GM23248 (cell line): ENCODE measurements at regions not wholly inside any gene's neighbourhood (a gene's known extent, or its start where the extent isn't known, plus 50 kb on each side); places are given as distances from the start of the nearest gene placed in this dataset.

Source experiments
- DNase-seq: peaks from one replicate; pipeline ENCODE4 v3.0.0-alpha.2; 2015
- H2AFZ ChIP-seq: fragments of 200-600 bp; sonication (generic); 2 replicates; pipeline ENCODE4 v1.6.1; 2016; ENCODE audit warnings: antibody characterized with exemption
- H3F3A ChIP-seq: fragments of 200-600 bp; sonication (generic); 2 replicates; pipeline ENCODE4 v1.6.1; 2016; ENCODE audit warnings: mild to moderate bottlenecking, antibody characterized with exemption, mixed run types; ENCODE audit not compliant: insufficient read depth
- H3K27ac ChIP-seq: fragments of 200-600 bp; sonication (generic); 2 replicates; pipeline ENCODE4 v1.5.1; 2016; ENCODE audit warnings: mild to moderate bottlenecking
- H3K27me3 ChIP-seq: fragments of 200-600 bp; sonication (generic); replicated peaks from 2 replicates; pipeline ENCODE4 v1.6.1; 2016; ENCODE audit warnings: mild to moderate bottlenecking; ENCODE audit not compliant: insufficient read depth
- H3K36me3 ChIP-seq: fragments of 200-600 bp; sonication (generic); 2 replicates; pipeline ENCODE4 v1.6.1; 2016; ENCODE audit warnings: low read depth, mild to moderate bottlenecking
- H3K4me1 ChIP-seq: fragments of 200-600 bp; sonication (generic); 2 replicates; pipeline ENCODE4 v1.6.1; 2016; ENCODE audit warnings: mild to moderate bottlenecking; ENCODE audit not compliant: insufficient read depth
- H3K4me2 ChIP-seq: fragments of 200-600 bp; sonication (generic); one replicate; pipeline ENCODE4 v1.6.1; 2016; ENCODE audit warnings: mild to moderate bottlenecking; ENCODE audit not compliant: unreplicated experiment
- H3K4me3 ChIP-seq: fragments of 200-600 bp; sonication (generic); 2 replicates; pipeline ENCODE4 v1.5.1; 2016; ENCODE audit warnings: mild to moderate bottlenecking
- H3K79me2 ChIP-seq: fragments of 200-600 bp; sonication (generic); 2 replicates; pipeline ENCODE4 v1.6.1; 2016; ENCODE audit warnings: mild to moderate bottlenecking; ENCODE audit not compliant: insufficient read depth
- H3K9ac ChIP-seq: fragments of 200-600 bp; sonication (generic); 2 replicates; pipeline ENCODE4 v1.6.1; 2016; ENCODE audit warnings: mild to moderate bottlenecking
- H3K9me2 ChIP-seq: fragments of 200-600 bp; sonication (generic); 2 replicates; pipeline ENCODE4 v1.6.1; 2016; ENCODE audit warnings: mixed run types, mild to moderate bottlenecking, moderate library complexity; ENCODE audit not compliant: insufficient read depth
- H3K9me3 ChIP-seq: fragments of 200-600 bp; sonication (generic); one replicate; pipeline ENCODE4 v1.6.1; 2017; ENCODE audit warnings: low read depth
- H4K20me1 ChIP-seq: fragments of 200-600 bp; sonication (generic); 2 replicates; pipeline ENCODE4 v1.6.0; 2016; ENCODE audit not compliant: insufficient read depth
- EZH2 ChIP-seq: fragments of 200-600 bp; sonication (generic); IDR thresholded peaks from 2 replicates; pipeline ENCODE4 v1.6.1; 2018; ENCODE audit warnings: antibody characterized with exemption, mild to moderate bottlenecking; ENCODE audit not compliant: insufficient read depth, poor library complexity, severe bottlenecking
- EZH2phosphoT487 ChIP-seq: fragments of 200-600 bp; sonication (generic); IDR thresholded peaks from 2 replicates; pipeline ENCODE4 v1.6.1; 2018; ENCODE audit warnings: antibody characterized with exemption, moderate library complexity, mild to moderate bottlenecking, low read depth; ENCODE audit not compliant: insufficient read depth
- WGBS, 2 experiments: methylation state at CpG; one replicate each; pipeline ENCODE4 v1.1.6; 2015 to 2017; ENCODE audit warnings: low lambda C conversion rate in 2 of 2, low coverage in 1 of 2; ENCODE audit errors: missing lambda C conversion rate in 2 of 2; 5-methylcytosine and 5-hydroxymethylcytosine counted together
- in situ Hi-C: fragments of 300-500 bp; cut with MboI; formaldehyde crosslinking; loops from 2 replicates; pipeline ENCODE4 v1.15.0; 2020

- Histone ChIP-seq H4K20me1 (no peaks in the 10 kb centered on the region), H3K4me2 (no peak overlapping the region), H3K27ac (no peak overlapping the region), H3K79me2 (no peaks in the 10 kb centered on the region), H3K9me3 (no peaks in the 10 kb centered on the region), H2AFZ (no peak overlapping the region), H3K9ac (no peak overlapping the region), H3K9me2 (no peaks in the 10 kb centered on the region), H3K27me3 (no peaks in the 10 kb centered on the region), H3K4me1 (no peaks in the 10 kb centered on the region), H3F3A (no peaks in the 10 kb centered on the region), H3K4me3 (no peak overlapping the region), H3K36me3 (no peaks in the 10 kb centered on the region)
- in situ Hi-C loops = no loop called here
- no peak for DNase-seq
- 19 to 20% methylated on average over 4 of the region's 4 CpGs for WGBS, 2 experiments
- TF ChIP-seq EZH2 (no peak), EZH2phosphoT487 (no peak)
These were observed 532.1 kb downstream of the GBA3 start for GRCh38 chr4:23224684-23225420.

GRCh38 chr4:23220911-23221310, 528.2 kb downstream of the GBA3 start:
- Histone ChIP-seq H3F3A (no peaks in the 10 kb centered on the region), H3K4me3 (no peak overlapping the region), H3K9me2 (no peaks in the 10 kb centered on the region), H3K27me3 (no peaks in the 10 kb centered on the region), H3K4me1 (no peaks in the 10 kb centered on the region), H3K27ac (no peak overlapping the region), H3K36me3 (no peaks in the 10 kb centered on the region), H3K9me3 (no peaks in the 10 kb centered on the region), H3K79me2 (no peaks in the 10 kb centered on the region), H3K9ac (no peak overlapping the region), H2AFZ (no peak overlapping the region), H4K20me1 (no peaks in the 10 kb centered on the region), H3K4me2 (no peak overlapping the region)
- no peak for TF ChIP-seq EZH2
- no peak for TF ChIP-seq EZH2phosphoT487
- in situ Hi-C loops = no loop called here
- no peak for DNase-seq
- WGBS, 2 experiments = 7 to 23% methylated on average over 2 of the region's 2 CpGs

GRCh38 chr4:23219779-23220408, 527.2 kb downstream of the GBA3 start:
- no peak overlapping the region for H3K27ac ChIP-seq
- no peak overlapping the region for H2AFZ ChIP-seq
- in situ Hi-C loops = no loop called here
- no peak overlapping the region for H3K4me2 ChIP-seq
- no peaks in the 10 kb centered on the region for H3K4me1 ChIP-seq
- no peaks in the 10 kb centered on the region for H3K9me2 ChIP-seq
- WGBS, 2 experiments = 23 to 29% methylated on average over 3 of the region's 3 CpGs
- H3F3A ChIP-seq = no peaks in the 10 kb centered on the region
- H3K79me2 ChIP-seq = no peaks in the 10 kb centered on the region
- no peaks in the 10 kb centered on the region for H3K27me3 ChIP-seq
- H4K20me1 ChIP-seq = no peaks in the 10 kb centered on the region
- no peak for DNase-seq
- TF ChIP-seq EZH2 = no peak
- no peak for TF ChIP-seq EZH2phosphoT487
- no peaks in the 10 kb centered on the region for H3K9me3 ChIP-seq
- H3K9ac ChIP-seq = no peak overlapping the region
- no peak overlapping the region for H3K4me3 ChIP-seq
- no peaks in the 10 kb centered on the region for H3K36me3 ChIP-seq

GRCh38 chr4:23213198-23213597, 520.5 kb downstream of the GBA3 start:
- no peaks in the 10 kb centered on the region for H3K36me3 ChIP-seq
- 10 to 15% methylated on average over 2 of the region's 2 CpGs for WGBS, 2 experiments
- H3K9me2 ChIP-seq = no peaks in the 10 kb centered on the region
- no peak for DNase-seq
- no peak overlapping the region for H2AFZ ChIP-seq
- H3K4me1 ChIP-seq = no peaks in the 10 kb centered on the region
- H3K9ac ChIP-seq = no peak overlapping the region
- no peak overlapping the region for H3K27ac ChIP-seq
- no peaks in the 10 kb centered on the region for H3K79me2 ChIP-seq
- H3F3A ChIP-seq = no peaks in the 10 kb centered on the region
- TF ChIP-seq EZH2 (no peak), EZH2phosphoT487 (no peak)
- H3K4me3 ChIP-seq = no peak overlapping the region
- in situ Hi-C loops = no loop called here
- no peaks in the 10 kb centered on the region for H4K20me1 ChIP-seq
- H3K27me3 ChIP-seq = no peaks in the 10 kb centered on the region
- H3K4me2 ChIP-seq = no peak overlapping the region
- H3K9me3 ChIP-seq = no peaks in the 10 kb centered on the region

GRCh38 chr4:23212558-23212957, 519.8 kb downstream of the GBA3 start:
- no peaks in the 10 kb centered on the region for H3K36me3 ChIP-seq
- no peaks in the 10 kb centered on the region for H3K79me2 ChIP-seq
- DNase-seq = no peak
- H3K9me3 ChIP-seq = no peaks in the 10 kb centered on the region
- H3K27me3 ChIP-seq = no peaks in the 10 kb centered on the region
- 18 to 19% methylated on average over 4 of the region's 4 CpGs for WGBS, 2 experiments
- TF ChIP-seq EZH2phosphoT487 = no peak
- TF ChIP-seq EZH2 = no peak
- H3F3A ChIP-seq = no peaks in the 10 kb centered on the region
- H3K9ac ChIP-seq = no peak overlapping the region
- no peak overlapping the region for H2AFZ ChIP-seq
- no peak overlapping the region for H3K27ac ChIP-seq
- no peak overlapping the region for H3K4me2 ChIP-seq
- H3K4me3 ChIP-seq = no peak overlapping the region
- in situ Hi-C loops = no loop called here
- no peaks in the 10 kb centered on the region for H3K4me1 ChIP-seq
- no peaks in the 10 kb centered on the region for H3K9me2 ChIP-seq
- no peaks in the 10 kb centered on the region for H4K20me1 ChIP-seq
